IMR-90 (cell line): ENCODE measurements at regions not wholly inside any gene's neighbourhood (a gene's known extent, or its start where the extent isn't known, plus 50 kb on each side); places are given as distances from the start of the nearest gene placed in this dataset.

Experiments
- CEBPB ChIP-seq: IDR thresholded peaks from 2 replicates; pipeline ENCODE4 v1.6.1; 2012; ENCODE audit warnings: low read depth, low read length, improper control_type of control experiment
- CHD1 ChIP-seq: IDR thresholded peaks from 2 replicates; pipeline ENCODE4 v1.6.1; 2012; ENCODE audit warnings: low read depth, low read length, improper control_type of control experiment
- FOS ChIP-seq: fragments of 150-350 bp; IDR thresholded peaks from 2 replicates; pipeline ENCODE4 v1.6.1; 2016; ENCODE audit warnings: low read depth, low read length
- NFE2L2 ChIP-seq: fragments of 150-350 bp; IDR thresholded peaks from 2 replicates; pipeline ENCODE4 v1.6.1; 2016; ENCODE audit warnings: low read depth, mild to moderate bottlenecking, low read length
- POLR2A ChIP-seq: IDR thresholded peaks from 2 replicates; pipeline ENCODE4 v1.6.1; 2012; ENCODE audit warnings: mild to moderate bottlenecking, low read depth, low read length
- RFX5 ChIP-seq: IDR thresholded peaks from 2 replicates; pipeline ENCODE4 v1.8.0; 2012; ENCODE audit warnings: low read depth, mild to moderate bottlenecking, low read length, moderate library complexity
- TF ChIP-seq, protein P1 (sequence below): conservative IDR thresholded peaks from 2 replicates; pipeline ENCODE4 v1.5.1; 2012; ENCODE audit warnings: mild to moderate bottlenecking, low read depth, low read length, improper control_type of control experiment
- TF ChIP-seq, protein P2 (sequence below): fragments of 150-350 bp; IDR thresholded peaks from 2 replicates; pipeline ENCODE4 v1.6.1; 2017; ENCODE audit warnings: mild to moderate bottlenecking, antibody characterized with exemption, low read length, low read depth

DNA sequence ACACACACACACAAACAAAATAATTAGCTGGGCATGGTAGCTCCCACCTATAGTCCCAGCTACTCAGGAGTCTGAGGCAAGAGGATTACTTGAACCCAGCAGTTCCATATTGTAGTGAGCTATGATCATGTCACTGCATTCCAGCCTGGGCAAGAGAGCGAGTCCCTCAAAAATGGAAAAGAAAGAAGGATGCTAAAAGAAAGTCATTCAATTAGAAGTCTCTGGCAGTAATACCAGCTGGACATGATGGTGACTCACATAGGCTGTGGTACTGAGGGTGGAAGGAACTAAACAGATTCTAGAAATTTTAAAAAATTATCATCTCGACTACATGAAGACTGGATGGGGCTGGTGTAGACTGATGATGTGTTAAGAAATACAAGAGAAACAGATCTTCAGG, 385.3 kb downstream of the ETV1 start:
- TF ChIP-seq, protein P1, sequence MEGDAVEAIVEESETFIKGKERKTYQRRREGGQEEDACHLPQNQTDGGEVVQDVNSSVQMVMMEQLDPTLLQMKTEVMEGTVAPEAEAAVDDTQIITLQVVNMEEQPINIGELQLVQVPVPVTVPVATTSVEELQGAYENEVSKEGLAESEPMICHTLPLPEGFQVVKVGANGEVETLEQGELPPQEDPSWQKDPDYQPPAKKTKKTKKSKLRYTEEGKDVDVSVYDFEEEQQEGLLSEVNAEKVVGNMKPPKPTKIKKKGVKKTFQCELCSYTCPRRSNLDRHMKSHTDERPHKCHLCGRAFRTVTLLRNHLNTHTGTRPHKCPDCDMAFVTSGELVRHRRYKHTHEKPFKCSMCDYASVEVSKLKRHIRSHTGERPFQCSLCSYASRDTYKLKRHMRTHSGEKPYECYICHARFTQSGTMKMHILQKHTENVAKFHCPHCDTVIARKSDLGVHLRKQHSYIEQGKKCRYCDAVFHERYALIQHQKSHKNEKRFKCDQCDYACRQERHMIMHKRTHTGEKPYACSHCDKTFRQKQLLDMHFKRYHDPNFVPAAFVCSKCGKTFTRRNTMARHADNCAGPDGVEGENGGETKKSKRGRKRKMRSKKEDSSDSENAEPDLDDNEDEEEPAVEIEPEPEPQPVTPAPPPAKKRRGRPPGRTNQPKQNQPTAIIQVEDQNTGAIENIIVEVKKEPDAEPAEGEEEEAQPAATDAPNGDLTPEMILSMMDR: no peak
- TF ChIP-seq, protein P2, sequence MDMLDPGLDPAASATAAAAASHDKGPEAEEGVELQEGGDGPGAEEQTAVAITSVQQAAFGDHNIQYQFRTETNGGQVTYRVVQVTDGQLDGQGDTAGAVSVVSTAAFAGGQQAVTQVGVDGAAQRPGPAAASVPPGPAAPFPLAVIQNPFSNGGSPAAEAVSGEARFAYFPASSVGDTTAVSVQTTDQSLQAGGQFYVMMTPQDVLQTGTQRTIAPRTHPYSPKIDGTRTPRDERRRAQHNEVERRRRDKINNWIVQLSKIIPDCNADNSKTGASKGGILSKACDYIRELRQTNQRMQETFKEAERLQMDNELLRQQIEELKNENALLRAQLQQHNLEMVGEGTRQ: no peak
- TF ChIP-seq CHD1: no peak
- no peak for TF ChIP-seq NFE2L2
- TF ChIP-seq RFX5: no peak
- TF ChIP-seq CEBPB: no peak
- no peak for TF ChIP-seq FOS
- no peak for TF ChIP-seq POLR2A
